ENCODE measurements at regions not wholly inside any gene's neighbourhood (a gene's known extent, or its start where the extent isn't known, plus 50 kb on each side); places are given as distances from the start of the nearest gene placed in this dataset.

GRCh38 chr2:144595686-144596072 lies 75.8 kb upstream of the ZEB2 start:
- TF ChIP-seq CTCF (conservative IDR thresholded peaks at IDR 0.05 in 1 of 2, IDR thresholded peaks at IDR 0.05 in 1 of 2; ENCODE audit: low read depth in 1 of 2, low read length in 2 of 2) (no peak), EZH2 (IDR thresholded peaks at IDR 0.05; ENCODE audit: low read length, missing control alignments) (no peak)

All from fibroblast of lung (primary cell).